VCaP (cell line): ENCODE measurements at regions not wholly inside any gene's neighbourhood (a gene's known extent, or its start where the extent isn't known, plus 50 kb on each side); places are given as distances from the start of the nearest gene placed in this dataset.

Experiments
- H3K27ac ChIP-seq: fragments of 450-650 bp; 2 replicates; pipeline ENCODE4 v1.5.1; 2017
- CTCF ChIP-seq: fragments of 450-650 bp; conservative IDR thresholded peaks from 2 replicates; pipeline ENCODE4 v1.5.1; 2017; ENCODE audit warnings: mild to moderate bottlenecking, moderate library complexity

GRCh38 chr7:25982684-25983083, 169.3 kb upstream of the NFE2L3 start:
- peak overlapping the region; percentile 62 for H3K27ac ChIP-seq
- no peak for TF ChIP-seq CTCF

GRCh38 chr7:25985196-25985595, 166.8 kb upstream of the NFE2L3 start:
- no peak overlapping the region for H3K27ac ChIP-seq
- TF ChIP-seq CTCF = no peak

GRCh38 chr7:25988640-25989039, 163.4 kb upstream of the NFE2L3 start:
- no peak for TF ChIP-seq CTCF
- H3K27ac ChIP-seq = peak overlapping the region; percentile 84

- no peak for TF ChIP-seq CTCF
- H3K27ac ChIP-seq = peak overlapping the region; percentile 84
Observed at GRCh38 chr7:25989140-25989705, 162.8 kb upstream of the NFE2L3 start.

- H3K27ac ChIP-seq = peak overlapping the region; percentile 41; the same call in 1 of the 2 replicates
- TF ChIP-seq CTCF = no peak
Observed at GRCh38 chr7:25994433-25994994, 157.5 kb upstream of the NFE2L3 start.

- peak overlapping the region; percentile 41 for H3K27ac ChIP-seq
- no peak for TF ChIP-seq CTCF
Observed at GRCh38 chr7:25995216-25995615, 156.8 kb upstream of the NFE2L3 start.

GRCh38 chr7:25996006-25996408, 156.0 kb upstream of the NFE2L3 start:
- TF ChIP-seq CTCF = peak; percentile 25
- peak overlapping the region; percentile 41 for H3K27ac ChIP-seq
